GM23248 (cell line): ENCODE measurements at regions not wholly inside any gene's neighbourhood (a gene's known extent, or its start where the extent isn't known, plus 50 kb on each side); places are given as distances from the start of the nearest gene placed in this dataset.

Experiments
- DNase-seq: peaks from one replicate; pipeline ENCODE4 v3.0.0-alpha.2; 2015
- H2AFZ ChIP-seq: fragments of 200-600 bp; sonication (generic); 2 replicates; pipeline ENCODE4 v1.6.1; 2016; ENCODE audit warnings: antibody characterized with exemption
- H3F3A ChIP-seq: fragments of 200-600 bp; sonication (generic); 2 replicates; pipeline ENCODE4 v1.6.1; 2016; ENCODE audit warnings: mild to moderate bottlenecking, antibody characterized with exemption, mixed run types; ENCODE audit not compliant: insufficient read depth
- H3K27ac ChIP-seq: fragments of 200-600 bp; sonication (generic); 2 replicates; pipeline ENCODE4 v1.5.1; 2016; ENCODE audit warnings: mild to moderate bottlenecking
- H3K27me3 ChIP-seq: fragments of 200-600 bp; sonication (generic); replicated peaks from 2 replicates; pipeline ENCODE4 v1.6.1; 2016; ENCODE audit warnings: mild to moderate bottlenecking; ENCODE audit not compliant: insufficient read depth
- H3K36me3 ChIP-seq: fragments of 200-600 bp; sonication (generic); 2 replicates; pipeline ENCODE4 v1.6.1; 2016; ENCODE audit warnings: low read depth, mild to moderate bottlenecking
- H3K4me1 ChIP-seq: fragments of 200-600 bp; sonication (generic); 2 replicates; pipeline ENCODE4 v1.6.1; 2016; ENCODE audit warnings: mild to moderate bottlenecking; ENCODE audit not compliant: insufficient read depth
- H3K4me2 ChIP-seq: fragments of 200-600 bp; sonication (generic); one replicate; pipeline ENCODE4 v1.6.1; 2016; ENCODE audit warnings: mild to moderate bottlenecking; ENCODE audit not compliant: unreplicated experiment
- H3K4me3 ChIP-seq: fragments of 200-600 bp; sonication (generic); 2 replicates; pipeline ENCODE4 v1.5.1; 2016; ENCODE audit warnings: mild to moderate bottlenecking
- H3K79me2 ChIP-seq: fragments of 200-600 bp; sonication (generic); 2 replicates; pipeline ENCODE4 v1.6.1; 2016; ENCODE audit warnings: mild to moderate bottlenecking; ENCODE audit not compliant: insufficient read depth
- H3K9ac ChIP-seq: fragments of 200-600 bp; sonication (generic); 2 replicates; pipeline ENCODE4 v1.6.1; 2016; ENCODE audit warnings: mild to moderate bottlenecking
- H3K9me2 ChIP-seq: fragments of 200-600 bp; sonication (generic); 2 replicates; pipeline ENCODE4 v1.6.1; 2016; ENCODE audit warnings: mixed run types, mild to moderate bottlenecking, moderate library complexity; ENCODE audit not compliant: insufficient read depth
- H3K9me3 ChIP-seq: fragments of 200-600 bp; sonication (generic); one replicate; pipeline ENCODE4 v1.6.1; 2017; ENCODE audit warnings: low read depth
- H4K20me1 ChIP-seq: fragments of 200-600 bp; sonication (generic); 2 replicates; pipeline ENCODE4 v1.6.0; 2016; ENCODE audit not compliant: insufficient read depth
- EZH2 ChIP-seq: fragments of 200-600 bp; sonication (generic); IDR thresholded peaks from 2 replicates; pipeline ENCODE4 v1.6.1; 2018; ENCODE audit warnings: antibody characterized with exemption, mild to moderate bottlenecking; ENCODE audit not compliant: insufficient read depth, poor library complexity, severe bottlenecking
- EZH2phosphoT487 ChIP-seq: fragments of 200-600 bp; sonication (generic); IDR thresholded peaks from 2 replicates; pipeline ENCODE4 v1.6.1; 2018; ENCODE audit warnings: antibody characterized with exemption, moderate library complexity, mild to moderate bottlenecking, low read depth; ENCODE audit not compliant: insufficient read depth
- WGBS, 2 experiments: methylation state at CpG; one replicate each; pipeline ENCODE4 v1.1.6; 2015 to 2017; ENCODE audit warnings: low lambda C conversion rate in 2 of 2, low coverage in 1 of 2; ENCODE audit errors: missing lambda C conversion rate in 2 of 2; 5-methylcytosine and 5-hydroxymethylcytosine counted together
- in situ Hi-C: fragments of 300-500 bp; cut with MboI; formaldehyde crosslinking; loops from 2 replicates; pipeline ENCODE4 v1.15.0; 2020

GRCh38 chr4:1565598-1566295, 118.4 kb downstream of the FAM53A start:
- Histone ChIP-seq H3K4me2 (no peak overlapping the region), H3K9ac (no peak overlapping the region), H3K9me3 (no peaks in the 10 kb centered on the region), H3K36me3 (no peaks in the 10 kb centered on the region), H3K9me2 (no peaks in the 10 kb centered on the region), H3K79me2 (no peaks in the 10 kb centered on the region), H4K20me1 (no peaks in the 10 kb centered on the region), H3K27ac (no peak overlapping the region), H3K4me3 (no peak overlapping the region), H3F3A (no peaks in the 10 kb centered on the region), H3K4me1 (no peaks in the 10 kb centered on the region), H2AFZ (no peak overlapping the region), H3K27me3 (peaks cover 25% of the 10 kb centered on the region)
- in situ Hi-C loops: no loop called here
- 64 to 73% methylated on average over 20 to 26 of the region's 29 CpGs for WGBS, 2 experiments
- no peak for DNase-seq
- no peak for TF ChIP-seq EZH2
- TF ChIP-seq EZH2phosphoT487: no peak

GRCh38 chr4:1564535-1565375, 119.4 kb downstream of the FAM53A start:
- WGBS, 2 experiments: 18 to 19% methylated on average over 21 of the region's 21 CpGs
- in situ Hi-C loops: no loop called here
- no peaks in the 10 kb centered on the region for H3K9me3 ChIP-seq
- peaks cover 25% of the 10 kb centered on the region for H3K27me3 ChIP-seq
- no peaks in the 10 kb centered on the region for H3F3A ChIP-seq
- TF ChIP-seq EZH2: no peak
- H2AFZ ChIP-seq: no peak overlapping the region
- H3K9ac ChIP-seq: no peak overlapping the region
- H3K4me2 ChIP-seq: no peak overlapping the region
- H3K4me3 ChIP-seq: no peak overlapping the region
- H4K20me1 ChIP-seq: no peaks in the 10 kb centered on the region
- no peaks in the 10 kb centered on the region for H3K4me1 ChIP-seq
- H3K79me2 ChIP-seq: no peaks in the 10 kb centered on the region
- no peak for DNase-seq
- H3K9me2 ChIP-seq: no peaks in the 10 kb centered on the region
- no peaks in the 10 kb centered on the region for H3K36me3 ChIP-seq
- no peak overlapping the region for H3K27ac ChIP-seq

- H3F3A ChIP-seq: no peaks in the 10 kb centered on the region
- no peak overlapping the region for H3K9ac ChIP-seq
- H3K4me2 ChIP-seq: no peak overlapping the region
- in situ Hi-C loops: no loop called here
- H4K20me1 ChIP-seq: no peaks in the 10 kb centered on the region
- H3K79me2 ChIP-seq: no peaks in the 10 kb centered on the region
- no peaks in the 10 kb centered on the region for H3K9me2 ChIP-seq
- 34 to 38% methylated on average over 17 to 20 of the region's 20 CpGs for WGBS, 2 experiments
- no peak overlapping the region for H2AFZ ChIP-seq
- no peaks in the 10 kb centered on the region for H3K9me3 ChIP-seq
- peaks cover 25% of the 10 kb centered on the region for H3K27me3 ChIP-seq
- DNase-seq: no peak
- no peak overlapping the region for H3K27ac ChIP-seq
- TF ChIP-seq EZH2 (no peak), EZH2phosphoT487 (no peak)
- H3K4me3 ChIP-seq: no peak overlapping the region
- H3K4me1 ChIP-seq: no peaks in the 10 kb centered on the region
- no peaks in the 10 kb centered on the region for H3K36me3 ChIP-seq
Observed at GRCh38 chr4:1563768-1564485, 120.2 kb downstream of the FAM53A start.

- H3K9ac ChIP-seq: no peak overlapping the region
- in situ Hi-C loops: no loop called here
- no peaks in the 10 kb centered on the region for H3K79me2 ChIP-seq
- no peaks in the 10 kb centered on the region for H3K36me3 ChIP-seq
- H4K20me1 ChIP-seq: no peaks in the 10 kb centered on the region
- 36 to 38% methylated on average over 7 to 9 of the region's 9 CpGs for WGBS, 2 experiments
- H3K9me3 ChIP-seq: no peaks in the 10 kb centered on the region
- peaks cover 25% of the 10 kb centered on the region for H3K27me3 ChIP-seq
- no peak for DNase-seq
- H3K4me1 ChIP-seq: no peaks in the 10 kb centered on the region
- no peak overlapping the region for H3K4me2 ChIP-seq
- H3K27ac ChIP-seq: no peak overlapping the region
- H3K4me3 ChIP-seq: no peak overlapping the region
- no peak for TF ChIP-seq EZH2phosphoT487
- no peak for TF ChIP-seq EZH2
- no peaks in the 10 kb centered on the region for H3K9me2 ChIP-seq
- H3F3A ChIP-seq: no peaks in the 10 kb centered on the region
- H2AFZ ChIP-seq: no peak overlapping the region
Observed at GRCh38 chr4:1563241-1563640, 120.9 kb downstream of the FAM53A start.
